A172 (cell line): ENCODE measurements at regions not wholly inside any gene's neighbourhood (a gene's known extent, or its start where the extent isn't known, plus 50 kb on each side); places are given as distances from the start of the nearest gene placed in this dataset.
"Not testable (repeated sequence)": the region's sequence is repeated elsewhere in the genome, so short reads cannot be mapped to it uniquely, and the experiment has no call there.

Experiments used
- DNase-seq: peaks from one replicate; pipeline ENCODE4 v3.0.0-alpha.2; 2015; ENCODE audit warnings: low spot score

- DNase-seq = peak; percentile 91
Observed at GRCh38 chr5:175347027-175347426, 97.0 kb downstream of the DRD1 start.

DNA sequence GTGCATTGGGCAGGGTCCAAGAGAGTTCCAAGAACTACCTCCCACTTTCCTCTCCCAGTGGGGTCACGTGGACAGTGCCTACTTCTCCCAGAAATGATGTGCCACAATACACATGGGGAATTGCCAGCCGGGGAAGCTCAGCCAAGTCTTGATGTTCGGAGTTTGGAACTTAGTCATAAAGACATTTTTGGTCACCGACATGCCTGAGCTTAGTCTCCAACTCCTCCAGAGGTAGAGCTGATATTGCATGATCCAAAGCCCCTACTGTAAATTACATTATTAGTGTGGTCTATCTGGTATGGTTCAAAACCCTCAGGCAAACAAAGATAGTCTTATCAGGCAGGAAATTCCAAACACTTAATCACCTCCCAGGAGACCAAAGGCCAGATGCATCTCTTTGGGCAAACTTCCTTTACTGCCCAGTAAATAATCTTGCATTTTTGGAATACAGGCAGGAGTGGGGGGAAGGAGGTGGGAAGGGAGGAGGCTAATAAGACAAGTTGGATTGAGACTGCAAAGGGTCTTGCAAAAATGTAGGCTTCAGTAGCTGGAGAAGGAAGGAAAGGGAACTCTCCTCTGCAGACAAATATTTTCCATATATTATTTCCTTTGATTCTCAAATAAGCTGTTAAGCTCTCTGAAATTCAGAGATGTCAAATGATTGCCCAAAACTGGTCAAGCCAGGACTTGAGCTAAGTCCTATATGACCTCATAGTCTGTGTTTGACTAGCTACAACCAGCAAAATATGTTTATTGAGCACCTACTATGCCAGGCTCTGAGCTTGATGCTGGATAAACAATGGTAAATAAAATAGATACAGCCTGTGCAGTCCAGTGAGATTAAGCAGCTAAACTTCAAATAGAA is 99.4 kb downstream of the DRD1 start:
- DNase-seq = peak; percentile 97

DNA sequence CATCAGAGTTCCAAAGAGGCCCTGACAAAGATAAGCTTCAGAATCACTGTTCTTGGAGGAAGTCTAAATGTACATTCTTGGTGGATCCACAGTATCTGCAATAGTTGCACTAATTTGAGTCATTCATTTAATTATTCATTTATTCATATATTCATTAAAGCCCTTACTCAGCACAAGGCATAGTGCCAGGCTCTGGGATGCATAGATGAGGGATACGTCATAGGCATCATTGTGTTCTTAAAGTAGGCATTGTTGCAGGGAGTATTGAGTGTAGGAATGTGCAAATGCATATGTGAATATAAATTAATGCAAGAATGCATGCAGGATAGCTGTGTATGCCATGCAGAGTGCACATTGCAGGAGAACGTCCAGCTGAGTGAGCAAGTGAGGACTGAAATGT is 100.7 kb downstream of the DRD1 start:
- DNase-seq = no peak

DNA sequence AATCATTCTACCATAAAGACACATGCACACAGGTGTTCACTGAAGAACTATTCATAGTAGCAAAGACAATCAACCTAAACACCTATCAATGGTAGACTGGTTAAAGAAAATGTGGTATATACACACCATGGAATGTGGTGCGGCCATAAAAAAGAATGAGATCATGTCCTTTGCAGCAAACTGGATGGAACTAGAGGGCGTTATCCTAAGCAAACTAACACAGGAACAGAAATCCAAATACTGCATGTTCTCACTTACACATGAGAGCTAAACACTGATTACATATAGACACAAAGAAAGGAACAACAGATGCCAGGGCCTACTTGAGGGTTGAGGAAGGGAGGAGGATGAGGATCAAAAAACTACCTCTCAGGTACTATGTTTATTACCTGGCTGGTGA is 103.8 kb downstream of the DRD1 start:
- DNase-seq = no peak

DNA sequence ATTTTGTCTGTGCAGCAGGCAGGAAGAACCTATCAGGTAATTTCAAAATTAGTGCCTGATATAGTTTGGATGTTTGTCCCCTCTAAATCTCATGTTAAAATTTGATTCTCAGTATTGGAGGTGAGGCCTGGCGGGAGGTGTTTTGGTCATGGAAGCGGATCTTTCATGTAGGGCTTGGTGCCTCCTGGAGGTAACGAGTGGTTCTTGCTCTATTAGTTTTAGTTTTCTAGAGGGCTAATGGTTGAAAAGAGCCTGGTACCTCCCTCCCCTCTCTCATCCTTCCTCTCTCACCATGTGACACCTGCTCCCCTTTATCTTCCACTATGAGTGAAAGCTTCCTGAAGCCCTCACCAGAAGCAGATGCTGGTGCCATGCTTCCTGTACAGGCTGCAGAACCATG is 106.3 kb downstream of the DRD1 start:
- no peak for DNase-seq

DNA sequence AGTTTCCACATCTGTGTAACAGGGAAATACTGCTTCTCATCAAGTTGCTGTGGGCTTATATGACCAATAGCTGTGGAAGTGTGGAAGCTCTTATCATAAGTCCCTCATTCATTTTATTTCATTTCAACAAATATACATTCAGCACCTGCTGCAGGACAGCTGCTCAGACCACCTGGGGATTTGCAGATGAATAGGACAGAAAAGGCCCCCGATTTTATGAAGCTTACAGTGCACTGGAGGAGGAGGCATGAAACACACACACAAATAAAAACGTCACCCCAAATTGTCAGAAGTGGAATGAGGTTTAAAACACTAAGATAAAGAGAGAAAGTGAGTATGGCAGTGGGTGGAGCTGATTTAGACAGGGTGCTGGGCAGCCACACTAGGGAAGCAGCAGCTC is 107.2 kb downstream of the DRD1 start:
- DNase-seq = no peak

DNA sequence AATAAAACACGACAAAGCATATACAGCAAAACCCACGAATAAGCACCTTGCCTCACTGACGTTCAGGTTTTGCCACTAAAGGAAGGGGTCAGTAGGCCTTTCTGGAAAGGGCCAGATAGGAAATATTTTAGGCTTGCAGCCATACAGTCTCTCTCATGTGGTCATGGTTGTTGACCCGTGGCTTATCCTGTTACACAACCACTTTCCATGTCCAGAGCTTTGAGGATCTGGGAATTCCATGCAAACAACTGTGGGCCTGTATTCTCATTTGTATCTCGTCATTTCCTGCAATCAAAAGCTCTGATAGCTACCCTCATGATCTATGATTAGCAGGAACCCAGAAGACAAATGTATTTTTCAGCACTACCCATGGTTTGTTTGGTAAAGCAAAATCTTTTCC is 108.3 kb downstream of the DRD1 start:
- no peak for DNase-seq

DNA sequence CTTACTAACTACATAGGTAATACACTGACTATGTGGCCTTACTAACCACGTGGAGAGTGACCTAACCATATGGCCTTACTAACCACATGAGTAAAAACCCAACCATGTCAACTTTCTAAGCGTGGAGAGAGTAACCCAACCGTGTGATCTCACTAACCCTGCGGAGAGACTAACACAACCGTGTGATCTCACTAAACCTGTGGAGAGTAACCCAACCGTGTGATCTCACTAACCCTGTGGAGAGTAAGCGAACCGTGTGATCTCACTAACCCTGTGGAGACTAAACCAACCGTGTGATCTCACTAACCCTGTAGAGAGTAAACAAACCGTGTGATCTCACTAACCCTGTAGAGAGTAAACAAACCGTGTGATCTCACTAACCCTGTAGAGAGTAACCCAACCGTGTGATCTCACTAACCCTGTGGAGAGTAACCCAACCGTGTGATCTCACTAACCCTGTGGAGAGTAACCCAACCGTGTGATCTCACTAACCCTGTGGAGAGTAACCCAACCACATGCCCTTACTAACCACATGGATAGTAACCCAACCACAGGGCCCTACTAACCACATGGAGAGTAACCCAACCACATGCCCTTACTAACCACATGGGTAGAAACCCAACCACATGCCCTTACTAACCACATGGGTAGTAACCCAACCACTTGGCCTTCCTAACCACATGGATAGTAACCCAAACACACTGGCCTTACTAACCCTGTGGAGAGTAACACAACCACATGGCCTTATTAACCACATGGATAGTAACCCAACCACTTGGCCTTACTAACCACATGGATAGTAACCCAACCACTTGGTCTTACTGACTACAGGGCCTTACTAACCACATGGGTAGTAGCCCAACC is 112.6 kb downstream of the DRD1 start:
- DNase-seq = not testable (repeated sequence)

DNA sequence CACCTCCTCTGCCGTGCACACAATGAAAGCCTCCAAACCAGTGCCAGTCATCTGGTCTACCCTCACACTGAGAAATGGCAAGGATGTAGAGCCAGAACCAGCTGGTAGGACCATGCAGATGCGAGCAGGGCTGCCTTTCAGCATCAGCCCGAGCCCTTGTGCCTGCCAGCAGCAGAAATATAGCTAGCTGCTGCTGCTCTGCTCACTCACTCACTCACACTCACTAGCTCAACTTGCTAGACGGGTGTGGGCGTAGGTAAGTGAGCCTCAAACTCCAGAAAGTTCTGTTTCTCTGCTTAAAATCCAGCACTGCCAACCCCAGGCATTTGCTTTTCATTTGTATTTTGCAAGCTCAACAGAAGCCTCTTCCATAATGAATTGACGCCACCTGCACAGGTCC is 114.0 kb downstream of the DRD1 start:
- DNase-seq = no peak

DNA sequence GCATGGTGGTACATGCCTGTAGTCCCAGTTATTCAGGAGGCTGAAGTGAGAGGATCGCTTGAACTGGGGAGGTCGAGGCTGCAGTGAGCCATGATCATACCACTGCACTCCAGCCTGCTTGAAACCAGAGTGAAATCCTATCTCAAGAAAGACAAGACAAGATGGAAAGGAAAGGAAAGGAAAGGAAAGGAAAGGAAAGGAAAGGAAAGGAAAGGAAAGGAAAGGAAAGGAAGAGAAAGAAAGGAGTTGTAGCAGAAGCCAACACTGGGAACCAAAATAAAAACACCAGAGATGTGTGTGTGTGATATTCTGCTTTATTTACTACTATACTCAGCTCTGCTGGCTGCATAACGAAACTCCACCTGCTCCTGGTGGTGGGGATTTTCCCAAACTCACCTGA is 115.3 kb downstream of the DRD1 start:
- DNase-seq = no peak

DNA sequence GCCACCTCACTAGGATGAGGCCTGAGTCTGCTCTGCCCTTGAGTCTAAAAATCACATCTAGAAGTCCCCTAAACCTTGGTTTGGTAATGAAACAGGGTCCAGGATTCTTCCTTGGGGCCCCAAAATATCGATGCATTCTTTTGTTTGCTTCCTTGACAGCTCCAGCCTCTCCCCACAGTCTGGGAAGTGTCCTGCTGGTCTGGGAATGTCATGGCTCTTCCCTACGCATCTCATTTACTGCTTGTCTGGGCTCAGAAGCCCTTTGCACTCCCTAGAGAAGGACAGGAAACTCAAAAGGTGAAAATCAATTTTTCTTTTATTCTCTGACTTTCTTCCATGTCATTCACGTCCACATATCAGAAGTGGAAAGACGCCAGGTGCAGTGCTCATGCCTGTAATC is 115.8 kb downstream of the DRD1 start:
- DNase-seq = no peak

DNA sequence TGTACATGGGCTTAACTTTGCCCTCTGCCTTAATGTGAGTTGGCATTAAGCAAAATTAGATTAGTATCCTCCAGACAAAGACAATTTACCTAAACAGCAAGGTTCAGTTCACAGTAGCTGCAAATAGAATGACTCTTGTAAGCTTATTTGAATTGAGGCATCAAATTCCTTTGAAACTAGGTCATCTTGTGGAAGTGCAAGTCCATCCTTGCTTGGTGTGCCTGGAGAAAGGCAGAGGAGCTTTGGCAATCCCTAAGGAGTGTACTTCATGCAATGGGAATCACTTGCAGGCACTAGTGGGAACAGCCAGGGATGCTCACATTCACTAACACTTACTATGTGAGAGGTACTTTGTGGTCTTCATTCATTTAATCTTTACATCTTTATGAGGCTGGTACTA is 118.3 kb downstream of the DRD1 start:
- no peak for DNase-seq

- DNase-seq = peak; percentile 42
Observed at GRCh38 chr5:175321927-175322532, 122.0 kb downstream of the DRD1 start.

DNA sequence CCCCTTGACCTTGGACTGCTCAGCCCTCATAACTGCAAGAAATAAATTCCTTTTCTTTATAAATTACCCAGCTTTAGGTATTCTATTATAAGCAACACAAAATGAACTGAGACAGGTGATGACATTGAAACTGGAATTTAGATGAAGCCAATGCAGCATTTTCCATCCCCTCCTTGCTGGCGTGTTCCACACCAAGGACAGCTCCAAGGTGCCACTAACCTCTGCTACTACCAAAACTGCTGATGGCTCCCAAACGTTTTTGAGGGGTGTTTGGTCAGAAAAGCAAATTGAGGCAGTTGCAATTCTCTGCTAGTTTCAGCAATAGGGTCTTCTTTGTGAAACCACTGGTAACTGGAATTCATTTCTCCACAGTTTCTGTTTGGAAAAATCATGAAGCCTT is 124.8 kb downstream of the DRD1 start:
- DNase-seq = no peak

GRCh38 chr5:175317872-175318271 is 126.1 kb downstream of the DRD1 start:
- no peak for DNase-seq

GRCh38 chr5:175309218-175309810 is 134.7 kb downstream of the DRD1 start:
- DNase-seq = no peak

GRCh38 chr5:175308701-175309100 is 135.3 kb downstream of the DRD1 start:
- no peak for DNase-seq

GRCh38 chr5:175306381-175306780 is 137.6 kb downstream of the DRD1 start:
- no peak for DNase-seq

GRCh38 chr5:175305251-175305650 is 138.7 kb downstream of the DRD1 start:
- no peak for DNase-seq

DNA sequence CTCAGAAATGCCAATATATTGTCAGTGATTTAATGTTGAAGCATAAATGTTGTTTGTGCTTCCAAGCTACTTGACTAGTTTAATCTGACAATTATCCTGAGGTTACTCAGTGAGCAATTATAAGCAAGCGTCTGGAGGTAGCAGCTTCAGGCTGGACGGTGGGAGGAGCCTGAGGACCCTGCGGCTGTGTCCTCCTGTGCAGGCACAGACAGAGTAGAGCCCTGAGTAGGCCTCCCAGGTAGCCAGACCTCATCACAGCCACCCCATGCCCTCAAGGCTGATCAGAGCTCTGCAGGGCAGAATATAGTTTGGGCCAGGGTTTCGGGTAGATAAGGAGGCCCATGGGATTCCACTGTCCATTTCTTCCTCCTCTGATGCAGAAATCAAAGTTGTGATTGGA is 153.6 kb downstream of the DRD1 start:
- DNase-seq = no peak

DNA sequence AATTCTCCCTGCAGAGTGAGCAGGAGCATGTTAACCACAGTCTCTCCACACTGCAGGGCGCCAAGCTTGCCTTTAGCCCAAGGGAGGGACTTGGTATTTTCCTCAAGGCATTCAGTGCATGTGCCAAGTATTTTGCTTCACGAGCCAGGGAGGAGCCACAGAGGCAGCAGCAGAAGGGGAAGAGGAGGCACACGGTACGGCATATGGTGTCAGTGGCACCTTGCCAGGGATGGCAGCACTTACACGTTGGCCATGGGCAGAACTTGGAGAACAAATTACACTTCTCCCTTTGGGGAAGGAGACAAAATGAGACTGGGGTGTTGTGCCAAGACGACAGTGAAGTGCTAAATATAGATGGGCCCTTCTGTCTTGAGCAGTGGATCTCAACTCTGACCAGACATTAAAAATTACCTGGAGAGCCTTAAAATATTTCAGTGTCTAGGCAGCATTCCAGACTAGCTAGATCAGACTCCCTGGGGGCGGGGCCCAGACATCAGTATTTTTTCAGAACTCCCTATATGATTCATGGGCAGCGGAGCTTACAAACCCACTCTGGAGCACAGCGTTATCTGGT is 155.8 kb downstream of the DRD1 start:
- peak; percentile 91 for DNase-seq

- no peak for DNase-seq
Observed at GRCh38 chr5:175286981-175287380, 157.0 kb downstream of the DRD1 start.
